ENCODE measurements at regions not wholly inside any gene's neighbourhood (a gene's known extent, or its start where the extent isn't known, plus 50 kb on each side); places are given as distances from the start of the nearest gene placed in this dataset.

DNA sequence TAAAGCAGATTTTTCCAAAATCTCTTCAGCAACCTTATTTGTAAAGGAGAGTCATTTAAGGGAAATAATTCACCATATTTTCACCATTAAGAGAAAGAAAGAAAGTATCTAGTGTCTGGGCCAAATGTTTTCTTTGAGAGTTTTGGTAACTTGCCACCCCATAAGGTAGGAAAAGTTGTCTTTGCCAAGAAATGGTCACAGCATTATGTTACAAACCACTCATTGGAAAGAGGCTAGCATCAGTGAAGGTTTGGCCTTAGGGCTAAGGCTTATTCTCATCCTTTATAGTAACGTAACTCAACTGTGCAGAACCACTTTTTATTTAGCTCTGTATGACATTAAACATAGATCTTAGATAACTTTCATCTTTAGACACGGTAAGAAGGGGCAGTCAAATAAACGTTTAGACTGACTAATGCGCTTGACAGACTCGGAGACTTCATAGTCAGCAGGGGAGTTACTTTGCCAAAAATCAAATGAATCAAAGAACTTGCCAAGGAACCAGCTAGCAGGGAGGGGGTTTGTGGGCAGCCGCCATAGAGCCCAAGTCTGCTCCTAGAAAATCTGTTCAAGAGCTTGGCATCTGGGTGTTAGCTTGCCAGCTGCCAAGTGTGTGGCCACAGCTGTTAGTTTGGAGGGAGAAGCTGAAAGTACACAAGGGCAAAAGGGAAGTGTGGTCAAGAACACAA, 182.8 kb upstream of the GRID2 start (continued):
- TF ChIP-seq E2F1 (CRISPR knock-in tag; IDR thresholded peaks at IDR 0.05) (no peak), GRHL2 (CRISPR knock-in tag; IDR thresholded peaks at IDR 0.05; ENCODE audit: insufficient replicate concordance, severe bottlenecking) (no peak)

- H3K4me1 Mint-ChIP-seq = peaks cover 3% of the 10 kb centered on the region; the same call in 1 of the 2 replicates
- POLR2A ChIA-PET = interaction anchor here (1.0 kb wide), 1 partner anchor 131 kb away, joined by 3 read pairs; no protein-coding TSS in a partner anchor
- TF ChIP-seq RORB (CRISPR knock-in tag; IDR thresholded peaks at IDR 0.05) (no peak), ESRRA (CRISPR knock-in tag; IDR thresholded peaks at IDR 0.05; ENCODE audit: borderline replicate concordance) (no peak), SOX15 (CRISPR knock-in tag; IDR thresholded peaks at IDR 0.05) (no peak), ZNF416 (CRISPR knock-in tag; IDR thresholded peaks at IDR 0.05) (no peak), CREM (CRISPR knock-in tag; IDR thresholded peaks at IDR 0.05) (no peak), JUN (CRISPR knock-in tag; IDR thresholded peaks at IDR 0.05) (no peak), SP1 (CRISPR knock-in tag; conservative IDR thresholded peaks at IDR 0.05) (no peak), ELF4 (CRISPR knock-in tag; IDR thresholded peaks at IDR 0.05; ENCODE audit: low read depth) (no peak), FOXJ3 (CRISPR knock-in tag; IDR thresholded peaks at IDR 0.05; ENCODE audit: borderline replicate concordance) (no peak), PRDM15 (CRISPR knock-in tag; IDR thresholded peaks at IDR 0.05) (no peak), NR3C1 (CRISPR knock-in tag; conservative IDR thresholded peaks at IDR 0.05; ENCODE audit: low read depth) (no peak), MXD4 (CRISPR knock-in tag; IDR thresholded peaks at IDR 0.05; ENCODE audit: borderline replicate concordance) (no peak), ZSCAN18 (CRISPR knock-in tag; IDR thresholded peaks at IDR 0.05) (no peak), ZNF263 (CRISPR knock-in tag; IDR thresholded peaks at IDR 0.05; ENCODE audit: low read depth) (no peak)
- TF ChIP-seq, protein P1, sequence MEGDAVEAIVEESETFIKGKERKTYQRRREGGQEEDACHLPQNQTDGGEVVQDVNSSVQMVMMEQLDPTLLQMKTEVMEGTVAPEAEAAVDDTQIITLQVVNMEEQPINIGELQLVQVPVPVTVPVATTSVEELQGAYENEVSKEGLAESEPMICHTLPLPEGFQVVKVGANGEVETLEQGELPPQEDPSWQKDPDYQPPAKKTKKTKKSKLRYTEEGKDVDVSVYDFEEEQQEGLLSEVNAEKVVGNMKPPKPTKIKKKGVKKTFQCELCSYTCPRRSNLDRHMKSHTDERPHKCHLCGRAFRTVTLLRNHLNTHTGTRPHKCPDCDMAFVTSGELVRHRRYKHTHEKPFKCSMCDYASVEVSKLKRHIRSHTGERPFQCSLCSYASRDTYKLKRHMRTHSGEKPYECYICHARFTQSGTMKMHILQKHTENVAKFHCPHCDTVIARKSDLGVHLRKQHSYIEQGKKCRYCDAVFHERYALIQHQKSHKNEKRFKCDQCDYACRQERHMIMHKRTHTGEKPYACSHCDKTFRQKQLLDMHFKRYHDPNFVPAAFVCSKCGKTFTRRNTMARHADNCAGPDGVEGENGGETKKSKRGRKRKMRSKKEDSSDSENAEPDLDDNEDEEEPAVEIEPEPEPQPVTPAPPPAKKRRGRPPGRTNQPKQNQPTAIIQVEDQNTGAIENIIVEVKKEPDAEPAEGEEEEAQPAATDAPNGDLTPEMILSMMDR (IDR thresholded peaks at IDR 0.05) = no peak
- TF ChIP-seq, protein P2, sequence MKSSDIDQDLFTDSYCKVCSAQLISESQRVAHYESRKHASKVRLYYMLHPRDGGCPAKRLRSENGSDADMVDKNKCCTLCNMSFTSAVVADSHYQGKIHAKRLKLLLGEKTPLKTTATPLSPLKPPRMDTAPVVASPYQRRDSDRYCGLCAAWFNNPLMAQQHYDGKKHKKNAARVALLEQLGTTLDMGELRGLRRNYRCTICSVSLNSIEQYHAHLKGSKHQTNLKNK (CRISPR knock-in tag; IDR thresholded peaks at IDR 0.05) = no peak
- TF ChIP-seq, protein P3, sequence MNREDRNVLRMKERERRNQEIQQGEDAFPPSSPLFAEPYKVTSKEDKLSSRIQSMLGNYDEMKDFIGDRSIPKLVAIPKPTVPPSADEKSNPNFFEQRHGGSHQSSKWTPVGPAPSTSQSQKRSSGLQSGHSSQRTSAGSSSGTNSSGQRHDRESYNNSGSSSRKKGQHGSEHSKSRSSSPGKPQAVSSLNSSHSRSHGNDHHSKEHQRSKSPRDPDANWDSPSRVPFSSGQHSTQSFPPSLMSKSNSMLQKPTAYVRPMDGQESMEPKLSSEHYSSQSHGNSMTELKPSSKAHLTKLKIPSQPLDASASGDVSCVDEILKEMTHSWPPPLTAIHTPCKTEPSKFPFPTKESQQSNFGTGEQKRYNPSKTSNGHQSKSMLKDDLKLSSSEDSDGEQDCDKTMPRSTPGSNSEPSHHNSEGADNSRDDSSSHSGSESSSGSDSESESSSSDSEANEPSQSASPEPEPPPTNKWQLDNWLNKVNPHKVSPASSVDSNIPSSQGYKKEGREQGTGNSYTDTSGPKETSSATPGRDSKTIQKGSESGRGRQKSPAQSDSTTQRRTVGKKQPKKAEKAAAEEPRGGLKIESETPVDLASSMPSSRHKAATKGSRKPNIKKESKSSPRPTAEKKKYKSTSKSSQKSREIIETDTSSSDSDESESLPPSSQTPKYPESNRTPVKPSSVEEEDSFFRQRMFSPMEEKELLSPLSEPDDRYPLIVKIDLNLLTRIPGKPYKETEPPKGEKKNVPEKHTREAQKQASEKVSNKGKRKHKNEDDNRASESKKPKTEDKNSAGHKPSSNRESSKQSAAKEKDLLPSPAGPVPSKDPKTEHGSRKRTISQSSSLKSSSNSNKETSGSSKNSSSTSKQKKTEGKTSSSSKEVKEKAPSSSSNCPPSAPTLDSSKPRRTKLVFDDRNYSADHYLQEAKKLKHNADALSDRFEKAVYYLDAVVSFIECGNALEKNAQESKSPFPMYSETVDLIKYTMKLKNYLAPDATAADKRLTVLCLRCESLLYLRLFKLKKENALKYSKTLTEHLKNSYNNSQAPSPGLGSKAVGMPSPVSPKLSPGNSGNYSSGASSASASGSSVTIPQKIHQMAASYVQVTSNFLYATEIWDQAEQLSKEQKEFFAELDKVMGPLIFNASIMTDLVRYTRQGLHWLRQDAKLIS (CRISPR knock-in tag; IDR thresholded peaks at IDR 0.05; ENCODE audit: borderline replicate concordance) = no peak
- TF ChIP-seq, protein P4, sequence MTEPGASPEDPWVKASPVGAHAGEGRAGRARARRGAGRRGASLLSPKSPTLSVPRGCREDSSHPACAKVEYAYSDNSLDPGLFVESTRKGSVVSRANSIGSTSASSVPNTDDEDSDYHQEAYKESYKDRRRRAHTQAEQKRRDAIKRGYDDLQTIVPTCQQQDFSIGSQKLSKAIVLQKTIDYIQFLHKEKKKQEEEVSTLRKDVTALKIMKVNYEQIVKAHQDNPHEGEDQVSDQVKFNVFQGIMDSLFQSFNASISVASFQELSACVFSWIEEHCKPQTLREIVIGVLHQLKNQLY (CRISPR knock-in tag; IDR thresholded peaks at IDR 0.05) = no peak
- CTCF ChIA-PET = no interaction called here
- no peaks in the 10 kb centered on the region for H3K9me3 Mint-ChIP-seq
- H3K27ac Mint-ChIP-seq = no peak overlapping the region
- no peak for DNase-seq (ENCODE audit: low spot score)
- H3K36me3 Mint-ChIP-seq = no peaks in the 10 kb centered on the region
- H3K27me3 Mint-ChIP-seq (ENCODE audit: low read depth) = peaks cover 28% of the 10 kb centered on the region
- no peak for ATAC-seq
- no peak overlapping the region for H3K4me3 Mint-ChIP-seq
Observed at GRCh38 chr4:92122911-92123310, 180.9 kb upstream of the GRID2 start.
